PC-3 (cell line): ENCODE measurements at regions not wholly inside any gene's neighbourhood (a gene's known extent, or its start where the extent isn't known, plus 50 kb on each side); places are given as distances from the start of the nearest gene placed in this dataset.

Experiments
- ATAC-seq: fragments of 200-7000 bp; cut with Tn5 transposase; 2 replicates; pipeline ENCODE4 v1.9.1; 2020; ENCODE audit warnings: mild to moderate bottlenecking, moderate library complexity
- BruUV-seq: library from RNA; stranded (reverse); fragments of 400-500 nt; replicated peaks from 2 replicates; lab custom pipeline; 2021; lab: Mats Ljungman, UMichigan
- CTCF ChIA-PET: fragments of 300-600 bp; sonication (Branson Sonifier 250); formaldehyde crosslinking; loops from one replicate; lab custom pipeline; 2022; ENCODE audit warnings: antibody characterized with exemption; lab: Charles Lee
- POLR2A ChIA-PET: fragments of 300-600 bp; sonication (Branson Sonifier 250); formaldehyde crosslinking; loops from one replicate; lab custom pipeline; 2022; ENCODE audit warnings: antibody characterized with exemption; ENCODE audit not compliant: unreplicated experiment; lab: Charles Lee
- DNase-seq: peaks from one replicate; pipeline ENCODE4 v3.0.0-alpha.2; 2015
- H2AFZ ChIP-seq: fragments of 300-600 bp; sonication (generic); 2 replicates; pipeline ENCODE4 v1.6.0; 2016; ENCODE audit warnings: antibody characterized with exemption, low read length
- H3F3A ChIP-seq: fragments of 300-600 bp; sonication (generic); one replicate; pipeline ENCODE4 v1.6.0; 2017; ENCODE audit warnings: antibody characterized with exemption, low read length, control low read depth, mild to moderate bottlenecking; ENCODE audit not compliant: unreplicated experiment
- H3K27ac ChIP-seq: fragments of 300-600 bp; sonication (generic); 2 replicates; pipeline ENCODE4 v1.5.1; 2016; ENCODE audit warnings: mild to moderate bottlenecking, low read length
- H3K27me3 ChIP-seq: fragments of 300-600 bp; sonication (generic); 2 replicates; pipeline ENCODE4 v1.6.1; 2016; ENCODE audit warnings: low read length, mixed read lengths
- H3K36me3 ChIP-seq: fragments of 300-600 bp; sonication (generic); 2 replicates; pipeline ENCODE4 v1.6.1; 2016; ENCODE audit warnings: low read depth, mixed run types, low read length, mixed read lengths
- H3K4me1 ChIP-seq: fragments of 300-600 bp; sonication (generic); 2 replicates; pipeline ENCODE4 v1.5.1; 2016; ENCODE audit warnings: low read length; ENCODE audit not compliant: insufficient read depth
- H3K4me2 ChIP-seq: fragments of 300-600 bp; sonication (generic); 2 replicates; pipeline ENCODE4 v1.6.0; 2016; ENCODE audit warnings: low read length
- H3K4me3 ChIP-seq: fragments of 300-600 bp; sonication (generic); 2 replicates; pipeline ENCODE4 v1.5.1; 2016; ENCODE audit warnings: mild to moderate bottlenecking, low read length, mixed read lengths
- H3K79me2 ChIP-seq: fragments of 300-600 bp; sonication (generic); 2 replicates; pipeline ENCODE4 v1.6.1; 2017; ENCODE audit warnings: low read length, mixed read lengths
- H3K9ac ChIP-seq: fragments of 300-600 bp; sonication (generic); 2 replicates; pipeline ENCODE4 v1.6.0; 2016; ENCODE audit warnings: mild to moderate bottlenecking, low read length
- H3K9me2 ChIP-seq: fragments of 300-600 bp; sonication (generic); replicated peaks from 2 replicates; pipeline ENCODE4 v1.6.1; 2016; ENCODE audit warnings: mixed run types, low read length, mixed read lengths
- H3K9me3 ChIP-seq: fragments of 300-600 bp; sonication (generic); 2 replicates; pipeline ENCODE4 v1.6.1; 2016; ENCODE audit warnings: low read length, mixed read lengths
- H4K20me1 ChIP-seq: fragments of 300-600 bp; sonication (generic); 2 replicates; pipeline ENCODE4 v1.6.1; 2016; ENCODE audit warnings: low read length, mixed read lengths
- CTCF ChIP-seq: fragments of 300-600 bp; sonication (generic); conservative IDR thresholded peaks from 2 replicates; pipeline ENCODE4 v1.5.1; 2017; ENCODE audit warnings: antibody characterized with exemption, low read depth, mild to moderate bottlenecking, low read length
- EZH2 ChIP-seq: fragments of 300-600 bp; sonication (generic); IDR thresholded peaks from one replicate; pipeline ENCODE4 v1.6.1; 2017; ENCODE audit warnings: antibody characterized with exemption, mild to moderate bottlenecking, low read length; ENCODE audit not compliant: unreplicated experiment
- EZH2phosphoT487 ChIP-seq: fragments of 300-600 bp; sonication (generic); IDR thresholded peaks from 2 replicates; pipeline ENCODE4 v1.6.1; 2018; ENCODE audit warnings: mild to moderate bottlenecking, antibody characterized with exemption, low read length, borderline replicate concordance
- intact Hi-C: fragments of 100-400 bp; cut with micrococcal nuclease; formaldehyde crosslinking; loops from 2 replicates; pipeline ENCODE4 v1.9.0; 2023

DNA sequence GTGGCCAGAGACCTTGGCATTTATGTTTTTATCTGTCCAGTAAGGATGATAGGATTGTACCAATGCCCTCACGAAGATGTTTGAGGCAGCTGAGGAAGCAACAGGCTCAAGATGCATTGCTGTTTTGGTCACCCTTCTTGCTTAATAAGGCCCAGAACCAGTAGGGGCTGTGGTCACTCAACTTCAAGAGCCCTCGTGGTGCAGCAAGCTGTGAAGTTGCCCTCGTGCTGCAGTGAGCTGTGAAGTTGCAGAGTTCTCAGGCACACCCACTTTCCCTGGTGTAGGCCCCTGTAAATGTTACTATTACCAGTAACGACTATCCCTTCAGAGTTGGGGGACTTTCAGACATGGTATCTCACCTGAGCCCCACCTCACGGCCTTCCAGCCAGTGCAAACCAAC lies 207.6 kb upstream of the LYZL1 start:
- Histone ChIP-seq H3K36me3 (no peaks in the 10 kb centered on the region), H3K27ac (no peak overlapping the region), H3K79me2 (no peaks in the 10 kb centered on the region), H3K9me3 (no peaks in the 10 kb centered on the region), H3K9me2 (no peaks in the 10 kb centered on the region), H4K20me1 (no peaks in the 10 kb centered on the region), H3K4me3 (no peak overlapping the region), H3K4me2 (no peak overlapping the region), H2AFZ (no peak overlapping the region), H3F3A (no peaks in the 10 kb centered on the region), H3K4me1 (no peaks in the 10 kb centered on the region), H3K9ac (no peak overlapping the region), H3K27me3 (no peaks in the 10 kb centered on the region)
- BruUV-seq, result no TSS peak
- CTCF ChIA-PET, result no interaction called here
- intact Hi-C loops, result no loop called here
- ATAC-seq (no peak), DNase-seq (no peak)
- TF ChIP-seq EZH2phosphoT487, result no peak
- TF ChIP-seq EZH2, result no peak
- TF ChIP-seq CTCF, result no peak
- POLR2A ChIA-PET, result no interaction called here

GRCh38 chr10:29081951-29082685 lies 206.8 kb upstream of the LYZL1 start:
- CTCF ChIA-PET, result no interaction called here
- no peaks in the 10 kb centered on the region for H3K9me3 ChIP-seq
- H3K4me1 ChIP-seq, result no peaks in the 10 kb centered on the region
- no peaks in the 10 kb centered on the region for H3K79me2 ChIP-seq
- TF ChIP-seq EZH2phosphoT487 (no peak), CTCF (no peak), EZH2 (no peak)
- H3K27me3 ChIP-seq, result no peaks in the 10 kb centered on the region
- BruUV-seq, result no TSS peak
- DNase-seq (no peak), ATAC-seq (no peak)
- no peak overlapping the region for H3K27ac ChIP-seq
- H3K9ac ChIP-seq, result no peak overlapping the region
- no peak overlapping the region for H2AFZ ChIP-seq
- H4K20me1 ChIP-seq, result no peaks in the 10 kb centered on the region
- H3K9me2 ChIP-seq, result no peaks in the 10 kb centered on the region
- H3K4me2 ChIP-seq, result no peak overlapping the region
- H3K36me3 ChIP-seq, result no peaks in the 10 kb centered on the region
- H3K4me3 ChIP-seq, result no peak overlapping the region
- POLR2A ChIA-PET, result no interaction called here
- H3F3A ChIP-seq, result no peaks in the 10 kb centered on the region
- intact Hi-C loops, result no loop called here

DNA sequence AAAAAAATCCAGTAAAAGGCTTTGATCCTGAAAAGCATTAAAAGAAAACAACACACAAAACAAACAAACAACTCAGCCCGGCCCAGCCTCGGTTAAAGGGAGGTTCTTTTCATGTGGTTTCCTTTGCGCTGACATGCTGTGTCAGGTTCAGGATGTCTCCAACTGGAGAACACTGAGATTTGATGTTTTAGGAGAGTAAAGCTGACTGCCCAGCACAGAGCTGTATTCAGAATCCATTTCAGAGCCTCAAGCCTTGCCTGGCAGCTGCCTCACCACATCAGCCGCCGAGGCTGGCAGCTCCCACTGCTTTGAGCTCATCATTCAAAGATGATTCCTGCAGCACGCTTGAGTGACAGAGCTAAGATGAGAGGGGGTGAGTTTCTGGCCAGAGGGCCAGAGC lies 205.8 kb upstream of the LYZL1 start:
- Histone ChIP-seq H3K9ac (no peak overlapping the region), H3K4me3 (no peak overlapping the region), H3F3A (no peaks in the 10 kb centered on the region), H3K4me2 (no peak overlapping the region), H3K9me2 (no peaks in the 10 kb centered on the region), H2AFZ (no peak overlapping the region), H3K9me3 (no peaks in the 10 kb centered on the region), H3K27ac (no peak overlapping the region), H3K4me1 (no peaks in the 10 kb centered on the region), H4K20me1 (no peaks in the 10 kb centered on the region), H3K79me2 (no peaks in the 10 kb centered on the region), H3K27me3 (no peaks in the 10 kb centered on the region), H3K36me3 (no peaks in the 10 kb centered on the region)
- ChIA-PET CTCF (no interaction called here), POLR2A (no interaction called here)
- intact Hi-C loops, result no loop called here
- ATAC-seq (no peak), DNase-seq (no peak)
- no TSS peak for BruUV-seq
- TF ChIP-seq EZH2phosphoT487 (no peak), EZH2 (no peak), CTCF (no peak)
